Right lobe of liver (tissue), 4 donors: ENCODE measurements at regions not wholly inside any gene's neighbourhood (a gene's known extent, or its start where the extent isn't known, plus 50 kb on each side); places are given as distances from the start of the nearest gene placed in this dataset.

Experiments used
- CTCF ChIP-seq, 4 donors: fragments of 200-600 bp in 3 of 4; fragments of 450-650 bp in 1 of 4; IDR thresholded peaks; one replicate each; pipeline versions ENCODE4 v1.5.1 to v1.8.0; 2016 to 2022; ENCODE audit warnings: antibody characterized with exemption in 4 of 4, mild to moderate bottlenecking in 2 of 4
- POLR2A ChIP-seq: fragments of 450-650 bp; IDR thresholded peaks from one replicate; pipeline ENCODE4 v1.6.1; 2017; ENCODE audit warnings: antibody characterized with exemption, mild to moderate bottlenecking
- donor health status: DM: no; HTN: no; CAD: no.
- donor health status: DM: no; HTN: no; CAD: no.
- donor health status: DM: no; HTN: yes; CAD: no.

GRCh38 chr15:66885281-66885915 is 180.0 kb upstream of the SMAD3 start:
- TF ChIP-seq CTCF (IDR thresholded peaks at IDR 0.05) (no peak), POLR2A (no peak)
